Breast epithelium (tissue), 4 donors: ENCODE measurements at regions not wholly inside any gene's neighbourhood (a gene's known extent, or its start where the extent isn't known, plus 50 kb on each side); places are given as distances from the start of the nearest gene placed in this dataset.
"Not testable (repeated sequence)": the region's sequence is repeated elsewhere in the genome, so short reads cannot be mapped to it uniquely, and the experiment has no call there.

Source experiments
- DNase-seq, 2 donors: peaks; one replicate each; pipeline ENCODE4 v3.0.0-alpha.2; 2019; ENCODE audit warnings: low spot score in 2 of 2
- H3K27ac ChIP-seq, 2 donors: fragments of 200-600 bp; sonication (generic) in 1 of 2; one replicate each; pipeline ENCODE4 v1.5.1; 2016 to 2019; ENCODE audit warnings: mild to moderate bottlenecking in 1 of 2
- H3K27me3 ChIP-seq, 2 donors: fragments of 200-600 bp; sonication (generic) in 1 of 2; one replicate each; pipeline versions ENCODE4 v1.5.1 to v1.6.0; 2017 to 2019; ENCODE audit warnings: control low read depth in 1 of 2, mild to moderate bottlenecking in 1 of 2
- H3K36me3 ChIP-seq: fragments of 200-600 bp; one replicate; pipeline ENCODE4 v1.5.1; 2019
- H3K4me1 ChIP-seq, 2 donors: fragments of 200-600 bp; sonication (generic); one replicate each; pipeline ENCODE4 v1.5.1; 2016 to 2019; ENCODE audit warnings: control low read depth in 1 of 2
- H3K4me3 ChIP-seq, 3 donors: fragments of 200-600 bp; sonication (generic); 1 replicate in 2 of 3; 2 replicates in 1 of 3; pipeline ENCODE4 v1.5.1; 2016 to 2019; ENCODE audit warnings: mild to moderate bottlenecking in 3 of 3, moderate library complexity in 2 of 3
- H3K9me3 ChIP-seq, 2 donors: fragments of 200-600 bp; sonication (generic) in 1 of 2; one replicate each; pipeline ENCODE4 v1.5.1; 2016 to 2019; ENCODE audit warnings: control low read depth in 1 of 2
- CTCF ChIP-seq, 3 donors: fragments of 450-650 bp; IDR thresholded peaks; one replicate each; pipeline ENCODE4 v1.5.1; 2016 to 2017; ENCODE audit warnings: antibody characterized with exemption in 3 of 3, mild to moderate bottlenecking in 3 of 3, moderate library complexity in 3 of 3
- POLR2A ChIP-seq: fragments of 450-650 bp; IDR thresholded peaks from one replicate; pipeline ENCODE4 v1.6.1; 2016; ENCODE audit warnings: antibody characterized with exemption, mild to moderate bottlenecking, moderate library complexity
- POLR2AphosphoS5 ChIP-seq, 3 donors: sonication (generic); formaldehyde crosslinking; IDR thresholded peaks; one replicate each; pipeline ENCODE4 v1.6.1; 2017; ENCODE audit warnings: antibody characterized with exemption in 3 of 3
- intact Hi-C: fragments of 100-400 bp; cut with DNase I; formaldehyde crosslinking; loops from one replicate; pipeline ENCODE4 v1.15.1; 2023; ENCODE audit warnings: low total_unique reads

- no peaks in the 10 kb centered on the region for H3K4me1 ChIP-seq
- no peaks in the 10 kb centered on the region for H3K27me3 ChIP-seq
- no peak for DNase-seq
- intact Hi-C loops, result no loop called here
- TF ChIP-seq POLR2AphosphoS5 (IDR thresholded peaks at IDR 0.05) (no peak), POLR2A (no peak), CTCF (IDR thresholded peaks at IDR 0.05) (no peak)
- H3K9me3 ChIP-seq, result no peaks in the 10 kb centered on the region
- no peak overlapping the region for H3K27ac ChIP-seq
- H3K36me3 ChIP-seq, result no peaks in the 10 kb centered on the region
- no peak overlapping the region for H3K4me3 ChIP-seq
Observed at GRCh38 chr1:190011585-190011984, 466.1 kb downstream of the BRINP3 start.

GRCh38 chr1:190019151-190019550, 458.5 kb downstream of the BRINP3 start:
- H3K4me3 ChIP-seq, H3K4me1 ChIP-seq, H3K27me3 ChIP-seq, DNase-seq, H3K36me3 ChIP-seq, H3K27ac ChIP-seq, intact Hi-C loops, H3K9me3 ChIP-seq: not testable (repeated sequence)

- Histone ChIP-seq H3K4me3 (no peak overlapping the region), H3K27me3 (no peaks in the 10 kb centered on the region), H3K36me3 (peaks cover 3% of the 10 kb centered on the region), H3K9me3 (no peaks in the 10 kb centered on the region), H3K4me1 (no peaks in the 10 kb centered on the region), H3K27ac (no peak overlapping the region)
- TF ChIP-seq POLR2A (no peak), POLR2AphosphoS5 (IDR thresholded peaks at IDR 0.05) (no peak), CTCF (IDR thresholded peaks at IDR 0.05) (no peak)
- intact Hi-C loops, result no loop called here
- DNase-seq, result no peak
Observed at GRCh38 chr1:190019717-190020116, 457.9 kb downstream of the BRINP3 start.

GRCh38 chr1:190022709-190023108, 455.0 kb downstream of the BRINP3 start:
- peaks cover 0 to 7% of the 10 kb centered on the region in 2 donors for H3K9me3 ChIP-seq
- no peak overlapping the region for H3K4me3 ChIP-seq
- intact Hi-C loops, result no loop called here
- H3K27me3 ChIP-seq, result no peaks in the 10 kb centered on the region
- no peak overlapping the region for H3K27ac ChIP-seq
- no peak for TF ChIP-seq POLR2A
- TF ChIP-seq CTCF (IDR thresholded peaks at IDR 0.05), result no peak
- TF ChIP-seq POLR2AphosphoS5 (IDR thresholded peaks at IDR 0.05), result no peak
- no peak for DNase-seq
- no peaks in the 10 kb centered on the region for H3K4me1 ChIP-seq
- peaks cover 3% of the 10 kb centered on the region for H3K36me3 ChIP-seq

- Histone ChIP-seq H3K27ac (no peak overlapping the region), H3K4me3 (no peak overlapping the region), H3K27me3 (no peaks in the 10 kb centered on the region), H3K4me1 (no peaks in the 10 kb centered on the region), H3K36me3 (no peaks in the 10 kb centered on the region), H3K9me3 (peaks cover 0 to 7% of the 10 kb centered on the region in 2 donors)
- intact Hi-C loops, result no loop called here
- TF ChIP-seq CTCF (IDR thresholded peaks at IDR 0.05) (no peak), POLR2A (no peak), POLR2AphosphoS5 (IDR thresholded peaks at IDR 0.05) (no peak)
- no peak for DNase-seq
Observed at GRCh38 chr1:190029441-190029840, 448.2 kb downstream of the BRINP3 start.

GRCh38 chr1:190043655-190044054, 434.0 kb downstream of the BRINP3 start:
- H3K27ac ChIP-seq, result no peak overlapping the region
- no peaks in the 10 kb centered on the region for H3K9me3 ChIP-seq
- no peak for DNase-seq
- H3K36me3 ChIP-seq, result no peaks in the 10 kb centered on the region
- intact Hi-C loops, result no loop called here
- no peaks in the 10 kb centered on the region for H3K4me1 ChIP-seq
- H3K4me3 ChIP-seq, result no peak overlapping the region
- TF ChIP-seq POLR2AphosphoS5 (IDR thresholded peaks at IDR 0.05) (no peak), CTCF (IDR thresholded peaks at IDR 0.05) (no peak), POLR2A (no peak)
- H3K27me3 ChIP-seq, result no peaks in the 10 kb centered on the region
